ENCODE measurements at regions not wholly inside any gene's neighbourhood (a gene's known extent, or its start where the extent isn't known, plus 50 kb on each side); places are given as distances from the start of the nearest gene placed in this dataset.

DNA sequence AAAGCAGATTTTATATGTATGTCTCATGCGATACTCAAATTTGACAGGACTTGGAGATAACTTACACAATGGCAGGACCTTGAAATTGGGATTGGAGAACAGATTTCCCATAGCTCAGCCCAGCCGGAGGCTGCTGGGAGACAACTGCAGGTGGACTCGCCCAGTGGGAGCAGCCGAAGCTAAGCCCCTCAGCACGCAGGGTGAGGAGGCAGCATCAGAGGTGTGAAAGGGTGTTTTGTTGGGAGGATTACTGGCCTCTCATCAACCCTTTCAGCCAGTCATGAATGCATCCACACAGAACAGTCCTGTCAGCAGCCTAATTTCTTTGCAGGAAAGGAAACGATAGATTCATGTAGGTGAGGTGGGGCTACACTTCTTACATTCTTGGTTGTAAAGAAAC is 110.4 kb upstream of the DYNAP start:
- POLR2A ChIA-PET (ENCODE audit: unreplicated experiment), result no interaction called here
- no peak overlapping the region for H2BK5ac ChIP-seq (ENCODE audit: low read depth, low read length, poor library complexity, severe bottlenecking)
- CTCF ChIA-PET, result no interaction called here
- no peak overlapping the region for H2AK9ac ChIP-seq (replicated peaks; ENCODE audit: low read depth, low read length, poor library complexity)
- H3K36me3 ChIP-seq (ENCODE audit: control insufficient read depth, insufficient read depth, low read length), result no peaks in the 10 kb centered on the region
- no peak for ATAC-seq (ENCODE audit: low read depth)
- H4K20me1 ChIP-seq (ENCODE audit: insufficient read depth, low read length), result no peaks in the 10 kb centered on the region
- dilution Hi-C loops (cut with HindIII; ENCODE audit: low sequenced_read_pairs, unreplicated experiment) (no loop called here), in situ Hi-C loops (cut with MboI; ENCODE audit: low sequenced_read_pairs) (no loop called here), intact Hi-C loops (cut with micrococcal nuclease) (no loop called here)
- no peaks in the 10 kb centered on the region for H3K4me1 ChIP-seq (ENCODE audit: control insufficient read depth, insufficient read depth, low read length)
- H2AK5ac ChIP-seq (ENCODE audit: low read depth, low read length), result no peak overlapping the region
- no peak overlapping the region for H2BK120ac ChIP-seq (ENCODE audit: low read depth, low read length)
- no peaks in the 10 kb centered on the region for H3K9me1 ChIP-seq (ENCODE audit: insufficient read depth, low read length)
- no peaks in the 10 kb centered on the region for H3K9me3 ChIP-seq (ENCODE audit: control insufficient read depth, insufficient read depth, low read length)
- no peak overlapping the region for H3K4me2 ChIP-seq (ENCODE audit: low read depth, low read length)
- H4K8ac ChIP-seq (ENCODE audit: low read depth in 2 of 2, low read length in 2 of 2), result no peak overlapping the region
- no peaks in the 10 kb centered on the region for H3K79me1 ChIP-seq (ENCODE audit: low read depth in 1 of 2, low read length in 2 of 2)
- no peak overlapping the region for H2BK20ac ChIP-seq (ENCODE audit: low read depth, low read length)
- no peak overlapping the region for H4K5ac ChIP-seq (ENCODE audit: low read depth, low read length)
- no TSS peak for BruUV-seq (replicated peaks)
- H3K56ac ChIP-seq (ENCODE audit: extremely low read depth, insufficient read depth, low read length), result no peak overlapping the region
- no peak overlapping the region for H3K9ac ChIP-seq (ENCODE audit: low read depth, low read length)
- no peak overlapping the region for H3K4me3 ChIP-seq (ENCODE audit: insufficient read depth, low read depth, low read length)
- no peak overlapping the region for H2BK15ac ChIP-seq (ENCODE audit: low read depth, low read length)
- H3K4ac ChIP-seq (ENCODE audit: low read depth, low read length), result no peak overlapping the region
- 100% methylated on average over 1 of the region's 6 CpGs; no CpG with 5 or more reads in 1 of the 2 experiments for WGBS, 2 experiments (ENCODE audit: extremely low coverage in 2 of 2, insufficient read length in 1 of 2)
- H3K27ac ChIP-seq (ENCODE audit: insufficient read depth, low read length), result no peak overlapping the region
- TF ChIP-seq, protein P1, sequence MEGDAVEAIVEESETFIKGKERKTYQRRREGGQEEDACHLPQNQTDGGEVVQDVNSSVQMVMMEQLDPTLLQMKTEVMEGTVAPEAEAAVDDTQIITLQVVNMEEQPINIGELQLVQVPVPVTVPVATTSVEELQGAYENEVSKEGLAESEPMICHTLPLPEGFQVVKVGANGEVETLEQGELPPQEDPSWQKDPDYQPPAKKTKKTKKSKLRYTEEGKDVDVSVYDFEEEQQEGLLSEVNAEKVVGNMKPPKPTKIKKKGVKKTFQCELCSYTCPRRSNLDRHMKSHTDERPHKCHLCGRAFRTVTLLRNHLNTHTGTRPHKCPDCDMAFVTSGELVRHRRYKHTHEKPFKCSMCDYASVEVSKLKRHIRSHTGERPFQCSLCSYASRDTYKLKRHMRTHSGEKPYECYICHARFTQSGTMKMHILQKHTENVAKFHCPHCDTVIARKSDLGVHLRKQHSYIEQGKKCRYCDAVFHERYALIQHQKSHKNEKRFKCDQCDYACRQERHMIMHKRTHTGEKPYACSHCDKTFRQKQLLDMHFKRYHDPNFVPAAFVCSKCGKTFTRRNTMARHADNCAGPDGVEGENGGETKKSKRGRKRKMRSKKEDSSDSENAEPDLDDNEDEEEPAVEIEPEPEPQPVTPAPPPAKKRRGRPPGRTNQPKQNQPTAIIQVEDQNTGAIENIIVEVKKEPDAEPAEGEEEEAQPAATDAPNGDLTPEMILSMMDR (conservative IDR thresholded peaks at IDR 0.05; ENCODE audit: low read depth, low read length), result no peak
- TF ChIP-seq MAZ (IDR thresholded peaks at IDR 0.05; ENCODE audit: borderline replicate concordance, low read depth, low read length), result no peak
- no peak for TF ChIP-seq MXI1 (IDR thresholded peaks at IDR 0.05; ENCODE audit: borderline replicate concordance, low read depth, low read length)
- TF ChIP-seq CHD1 (IDR thresholded peaks at IDR 0.05; ENCODE audit: low read depth, low read length), result no peak
- TF ChIP-seq RCOR1 (IDR thresholded peaks at IDR 0.05; ENCODE audit: insufficient replicate concordance, low read length), result no peak
- TF ChIP-seq CEBPB (IDR thresholded peaks at IDR 0.05; ENCODE audit: low read depth, low read length), result no peak
- TF ChIP-seq MAFK (IDR thresholded peaks at IDR 0.05; ENCODE audit: low read depth, low read length), result no peak
- TF ChIP-seq POLR2A (IDR thresholded peaks at IDR 0.05; ENCODE audit: low read depth, low read length), result no peak
- TF ChIP-seq RFX5 (IDR thresholded peaks at IDR 0.05; ENCODE audit: low read depth, low read length), result no peak
- no peak for TF ChIP-seq SMC3 (IDR thresholded peaks at IDR 0.05; ENCODE audit: low read depth, low read length)
- TF ChIP-seq RAD21 (IDR thresholded peaks at IDR 0.05; ENCODE audit: low read length), result no peak
- no peak for TF ChIP-seq BHLHE40 (IDR thresholded peaks at IDR 0.05; ENCODE audit: low read depth, low read length)
- TF ChIP-seq FOS (IDR thresholded peaks at IDR 0.05; ENCODE audit: low read depth, low read length), result no peak
- TF ChIP-seq, protein P2, sequence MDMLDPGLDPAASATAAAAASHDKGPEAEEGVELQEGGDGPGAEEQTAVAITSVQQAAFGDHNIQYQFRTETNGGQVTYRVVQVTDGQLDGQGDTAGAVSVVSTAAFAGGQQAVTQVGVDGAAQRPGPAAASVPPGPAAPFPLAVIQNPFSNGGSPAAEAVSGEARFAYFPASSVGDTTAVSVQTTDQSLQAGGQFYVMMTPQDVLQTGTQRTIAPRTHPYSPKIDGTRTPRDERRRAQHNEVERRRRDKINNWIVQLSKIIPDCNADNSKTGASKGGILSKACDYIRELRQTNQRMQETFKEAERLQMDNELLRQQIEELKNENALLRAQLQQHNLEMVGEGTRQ (IDR thresholded peaks at IDR 0.05; ENCODE audit: low read depth, low read length), result no peak
- no peak for TF ChIP-seq NFE2L2 (IDR thresholded peaks at IDR 0.05; ENCODE audit: low read depth, low read length)
- TF ChIP-seq, protein P3, sequence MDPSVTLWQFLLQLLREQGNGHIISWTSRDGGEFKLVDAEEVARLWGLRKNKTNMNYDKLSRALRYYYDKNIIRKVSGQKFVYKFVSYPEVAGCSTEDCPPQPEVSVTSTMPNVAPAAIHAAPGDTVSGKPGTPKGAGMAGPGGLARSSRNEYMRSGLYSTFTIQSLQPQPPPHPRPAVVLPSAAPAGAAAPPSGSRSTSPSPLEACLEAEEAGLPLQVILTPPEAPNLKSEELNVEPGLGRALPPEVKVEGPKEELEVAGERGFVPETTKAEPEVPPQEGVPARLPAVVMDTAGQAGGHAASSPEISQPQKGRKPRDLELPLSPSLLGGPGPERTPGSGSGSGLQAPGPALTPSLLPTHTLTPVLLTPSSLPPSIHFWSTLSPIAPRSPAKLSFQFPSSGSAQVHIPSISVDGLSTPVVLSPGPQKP (IDR thresholded peaks at IDR 0.05; ENCODE audit: borderline replicate concordance, low read depth, low read length), result no peak
- no peak for DNase-seq
- H3K18ac ChIP-seq (ENCODE audit: low read depth, low read length), result no peak overlapping the region
- H4K91ac ChIP-seq (ENCODE audit: insufficient read depth, low read depth, low read length), result no peak overlapping the region
- no peak overlapping the region for H3K14ac ChIP-seq (replicated peaks; ENCODE audit: low read depth, low read length)
- no peak overlapping the region for H2AFZ ChIP-seq (replicated peaks; ENCODE audit: low read length, poor library complexity)
- peaks cover 2% of the 10 kb centered on the region; the same call in 1 of the 2 replicates for H3K27me3 ChIP-seq (ENCODE audit: control insufficient read depth, insufficient read depth, low read length)
- no peak overlapping the region for H3K23ac ChIP-seq (ENCODE audit: low read depth, low read length)
